Testis (tissue), 2 donors: ENCODE measurements at regions not wholly inside any gene's neighbourhood (a gene's known extent, or its start where the extent isn't known, plus 50 kb on each side); places are given as distances from the start of the nearest gene placed in this dataset.
"Not testable (repeated sequence)": the region's sequence is repeated elsewhere in the genome, so short reads cannot be mapped to it uniquely, and the experiment has no call there.

Source experiments
- DNase-seq: peaks from one replicate; pipeline ENCODE4 v3.0.0-alpha.2; 2019
- H3K27ac ChIP-seq, 2 donors: fragments of 200-600 bp; sonication (generic); one replicate each; pipeline ENCODE4 v1.5.1; 2019
- H3K27me3 ChIP-seq: fragments of 200-600 bp; sonication (generic); one replicate; pipeline ENCODE4 v1.5.1; 2019
- H3K36me3 ChIP-seq: fragments of 200-600 bp; sonication (generic); one replicate; pipeline ENCODE4 v1.5.1; 2017; ENCODE audit warnings: low read depth; ENCODE audit errors: missing control alignments
- H3K4me1 ChIP-seq: fragments of 200-600 bp; sonication (generic); one replicate; pipeline ENCODE4 v1.5.1; 2019
- H3K4me3 ChIP-seq, 2 donors: fragments of 200-600 bp; sonication (generic); one replicate each; pipeline ENCODE4 v1.5.1; 2017 to 2019
- H3K9me3 ChIP-seq: fragments of 200-600 bp; sonication (generic); one replicate; pipeline ENCODE4 v1.5.1; 2017
- CTCF ChIP-seq, 3 experiments: fragments of 450-650 bp in 2 of 3; fragments of 200-600 bp in 1 of 3; sonication (generic) in 1 of 3; IDR thresholded peaks; one replicate each; pipeline ENCODE4 v1.5.1; 2016 to 2019; ENCODE audit warnings: antibody characterized with exemption in 3 of 3, mild to moderate bottlenecking in 2 of 3, moderate library complexity in 1 of 3
- POLR2A ChIP-seq: fragments of 450-650 bp; IDR thresholded peaks from one replicate; pipeline ENCODE4 v1.6.1; 2017; ENCODE audit warnings: antibody characterized with exemption, mild to moderate bottlenecking, moderate library complexity
- WGBS, 2 donors: methylation state at CpG; one replicate each; pipeline ENCODE4 v1.1.5; 2018; 5-methylcytosine and 5-hydroxymethylcytosine counted together
- intact Hi-C: fragments of 100-400 bp; cut with DNase I; formaldehyde crosslinking; loops from one replicate; pipeline ENCODE4 v1.15.1; 2023; ENCODE audit warnings: low total_unique reads

GRCh38 chr3:193140381-193140780 lies 100.6 kb upstream of the PLAAT1 start:
- H3K27ac ChIP-seq = no peak overlapping the region
- intact Hi-C loops = no loop called here
- no peaks in the 10 kb centered on the region for H3K9me3 ChIP-seq
- no peaks in the 10 kb centered on the region for H3K27me3 ChIP-seq
- no peak for DNase-seq
- no peaks in the 10 kb centered on the region for H3K36me3 ChIP-seq
- 80 to 87% methylated on average over 2 of the region's 2 CpGs for WGBS, 2 donors
- no peaks in the 10 kb centered on the region for H3K4me1 ChIP-seq
- no peak overlapping the region for H3K4me3 ChIP-seq
- TF ChIP-seq CTCF (IDR thresholded peaks at IDR 0.05) = no peak
- TF ChIP-seq POLR2A = no peak

GRCh38 chr3:193145248-193145647 lies 95.8 kb upstream of the PLAAT1 start:
- 87 to 88% methylated on average over 3 of the region's 3 CpGs for WGBS, 2 donors
- no peak for DNase-seq
- intact Hi-C loops = no loop called here

GRCh38 chr3:193148688-193149473 lies 92.1 kb upstream of the PLAAT1 start:
- Histone ChIP-seq H3K9me3 (no peaks in the 10 kb centered on the region), H3K27ac (no peak overlapping the region), H3K27me3 (no peaks in the 10 kb centered on the region), H3K4me3 (no peak overlapping the region), H3K4me1 (no peaks in the 10 kb centered on the region), H3K36me3 (no peaks in the 10 kb centered on the region)
- WGBS, 2 donors = 61 to 68% methylated on average over 5 of the region's 5 CpGs
- DNase-seq = no peak
- TF ChIP-seq CTCF (IDR thresholded peaks at IDR 0.05) = no peak
- intact Hi-C loops = no loop called here

More at GRCh38 chr3:193145248-193145647, 95.8 kb upstream of the PLAAT1 start:
- Histone ChIP-seq H3K27me3 (no peaks in the 10 kb centered on the region), H3K36me3 (no peaks in the 10 kb centered on the region), H3K4me3 (no peak overlapping the region), H3K27ac (no peak overlapping the region), H3K9me3 (no peaks in the 10 kb centered on the region), H3K4me1 (no peaks in the 10 kb centered on the region)
- TF ChIP-seq POLR2A (no peak), CTCF (IDR thresholded peaks at IDR 0.05) (no peak)

GRCh38 chr3:193149998-193150397 lies 91.0 kb upstream of the PLAAT1 start:
- no peak overlapping the region for H3K4me3 ChIP-seq
- WGBS, 2 donors = 90 to 92% methylated on average over 2 of the region's 2 CpGs

GRCh38 chr3:193155044-193155781 lies 85.8 kb upstream of the PLAAT1 start:
- H3K27ac ChIP-seq, H3K4me1 ChIP-seq, H3K27me3 ChIP-seq, H3K9me3 ChIP-seq, intact Hi-C loops, H3K36me3 ChIP-seq, DNase-seq, H3K4me3 ChIP-seq: not testable (repeated sequence)
- 90 to 94% methylated on average over 3 of the region's 3 CpGs for WGBS, 2 donors

More at GRCh38 chr3:193149998-193150397, 91.0 kb upstream of the PLAAT1 start:
- Histone ChIP-seq H3K27ac (no peak overlapping the region), H3K4me1 (no peaks in the 10 kb centered on the region), H3K27me3 (no peaks in the 10 kb centered on the region), H3K9me3 (no peaks in the 10 kb centered on the region), H3K36me3 (no peaks in the 10 kb centered on the region)
- intact Hi-C loops = no loop called here
- no peak for TF ChIP-seq POLR2A
- TF ChIP-seq CTCF (IDR thresholded peaks at IDR 0.05) = no peak
- no peak for DNase-seq
